ENCODE measurements at regions not wholly inside any gene's neighbourhood (a gene's known extent, or its start where the extent isn't known, plus 50 kb on each side); places are given as distances from the start of the nearest gene placed in this dataset.

GRCh38 chr5:2863675-2864433 is 112.4 kb upstream of the IRX2 start:
- Histone ChIP-seq H3K27ac (ENCODE audit: extremely low read depth, low read depth, low read length) (no peak overlapping the region), H3K4me2 (ENCODE audit: insufficient read depth, low read length) (no peak overlapping the region), H4K20me1 (replicated peaks; ENCODE audit: control insufficient read depth, insufficient read depth, low read length) (no peaks in the 10 kb centered on the region), H3K79me2 (ENCODE audit: control insufficient read depth, insufficient read depth, low read length) (no peaks in the 10 kb centered on the region), H3K9me1 (ENCODE audit: control insufficient read depth, insufficient read depth, low read length) (no peaks in the 10 kb centered on the region), H3K4me1 (replicated peaks in 1 of 2; ENCODE audit: control insufficient read depth in 2 of 2, insufficient read depth in 2 of 2, low read length in 2 of 2) (no peaks in the 10 kb centered on the region), H3K9ac (ENCODE audit: insufficient read depth in 1 of 2, low read depth in 2 of 2, low read length in 2 of 2) (no peak overlapping the region), H3K36me3 (ENCODE audit: control insufficient read depth, insufficient read depth, low read length) (no peaks in the 10 kb centered on the region), H3K4me3 (no peak overlapping the region), H2AFZ (ENCODE audit: low read depth, low read length) (no peak overlapping the region), H3K27me3 (ENCODE audit: control insufficient read depth in 2 of 2, insufficient read depth in 2 of 2, low read length in 2 of 2) (peaks cover 8 to 30% of the 10 kb centered on the region in 2 experiments; a peak in 3 of 5 replicates), H3K9me3 (replicated peaks; ENCODE audit: control insufficient read depth, insufficient read depth, low read depth, low read length) (no peaks in the 10 kb centered on the region)
- in situ Hi-C loops (cut with MboI): no loop called here
- no TSS peak for BruUV-seq (replicated peaks)
- TF ChIP-seq ZNF280B (CRISPR knock-in tag; IDR thresholded peaks at IDR 0.05): no peak
- TF ChIP-seq ZNF77 (CRISPR knock-in tag; IDR thresholded peaks at IDR 0.05): no peak
- TF ChIP-seq TEAD4 (IDR thresholded peaks at IDR 0.05; ENCODE audit: low read length): no peak
- no peak for TF ChIP-seq TEAD4 (CRISPR knock-in tag; IDR thresholded peaks at IDR 0.05; ENCODE audit: borderline replicate concordance)
- no peak for TF ChIP-seq RAD21 (CRISPR knock-in tag; conservative IDR thresholded peaks at IDR 0.05 in 1 of 2, IDR thresholded peaks at IDR 0.05 in 1 of 2)
- TF ChIP-seq ZNF699 (CRISPR knock-in tag; IDR thresholded peaks at IDR 0.05; ENCODE audit: insufficient replicate concordance): no peak
- TF ChIP-seq ASH1L (IDR thresholded peaks at IDR 0.05; ENCODE audit: borderline replicate concordance, low read depth, partially characterized antibody): no peak
- TF ChIP-seq ZNF639 (CRISPR knock-in tag; conservative IDR thresholded peaks at IDR 0.05 in 1 of 2, IDR thresholded peaks at IDR 0.05 in 1 of 2): no peak
- TF ChIP-seq ZNF518B (CRISPR knock-in tag; IDR thresholded peaks at IDR 0.05): no peak
- no peak for TF ChIP-seq CEBPZ (IDR thresholded peaks at IDR 0.05; ENCODE audit: borderline replicate concordance, low read depth, low read length)
- ChIA-PET POLR2A (no interaction called here), CTCF (ENCODE audit: low intra/inter-chr PET ratio) (no interaction called here)
- ATAC-seq (no peak), DNase-seq (ENCODE audit: extremely low read depth in 1 of 4, low spot score in 3 of 4) (no peak), FAIRE-seq (no peak)
- intact Hi-C loops (cut with micrococcal nuclease): no loop called here
- 2% methylated on average over 13 of the region's 16 CpGs for WGBS (ENCODE audit: insufficient coverage, low coverage, missing lambda C conversion rate)
